ENCODE measurements at regions not wholly inside any gene's neighbourhood (a gene's known extent, or its start where the extent isn't known, plus 50 kb on each side); places are given as distances from the start of the nearest gene placed in this dataset.

DNA sequence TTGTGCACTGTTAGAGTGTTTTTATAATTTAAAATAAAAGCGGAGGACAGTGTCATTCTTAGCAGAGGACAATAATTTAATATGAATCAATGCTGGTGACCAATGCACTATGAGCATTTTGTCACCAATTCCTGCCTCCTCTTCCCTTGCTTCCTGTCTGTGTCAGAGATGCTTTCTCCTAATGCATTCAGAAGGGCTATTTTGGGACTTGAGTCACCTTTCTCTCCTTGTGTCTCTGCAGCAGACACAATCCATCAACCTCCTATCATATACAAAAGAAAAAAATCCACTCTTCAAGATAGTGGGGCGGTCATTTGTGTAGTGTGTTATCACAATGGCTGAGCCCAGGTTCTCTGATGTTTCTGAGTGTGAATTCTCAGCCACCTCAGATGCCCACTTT is 191.9 kb upstream of the VEPH1 start:
- H3K9me3 ChIP-seq: peaks cover 0 to 4% (median 0%) of the 10 kb centered on the region in 3 donors
- no peaks in the 10 kb centered on the region for H3K27me3 ChIP-seq
- no peaks in the 10 kb centered on the region for H3K4me1 ChIP-seq
- WGBS, 2 donors (ENCODE audit: low coverage in 1 of 2): 70% methylated on average over 2 of the region's 2 CpGs
- no peak for TF ChIP-seq POLR2AphosphoS5 (IDR thresholded peaks at IDR 0.05)
- no peaks in the 10 kb centered on the region for H3K36me3 ChIP-seq
- ATAC-seq: no peak
- no peak overlapping the region for H3K27ac ChIP-seq
- no peak overlapping the region for H3K4me3 ChIP-seq

DNA sequence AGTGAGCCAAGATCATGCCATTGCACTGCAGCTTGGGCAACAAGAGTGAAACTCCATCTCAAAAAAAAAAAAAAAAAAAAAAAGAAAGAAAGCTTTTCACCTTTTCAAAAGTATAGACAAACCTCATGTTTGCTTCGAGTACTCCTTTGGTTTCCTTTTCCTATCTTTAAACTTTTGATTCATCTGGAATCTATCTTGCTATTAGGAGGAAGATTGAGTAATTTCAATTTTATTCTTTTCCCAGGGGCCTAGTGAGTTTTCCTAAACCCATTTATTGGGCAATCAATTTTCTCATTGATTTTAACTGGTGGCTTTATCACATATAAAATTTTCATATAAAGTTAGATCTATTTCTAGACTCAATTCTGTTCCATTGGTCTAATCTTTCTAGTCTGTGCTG is 190.5 kb upstream of the VEPH1 start:
- Histone ChIP-seq H3K9me3 (peaks cover 0 to 8% (median 0%) of the 10 kb centered on the region in 3 donors), H3K4me1 (no peaks in the 10 kb centered on the region), H3K4me3 (no peak overlapping the region), H3K27ac (no peak overlapping the region), H3K36me3 (no peaks in the 10 kb centered on the region), H3K27me3 (no peaks in the 10 kb centered on the region)
- TF ChIP-seq POLR2AphosphoS5 (IDR thresholded peaks at IDR 0.05): no peak
- TF ChIP-seq EP300 (IDR thresholded peaks at IDR 0.05): no peak
- TF ChIP-seq, protein P1, sequence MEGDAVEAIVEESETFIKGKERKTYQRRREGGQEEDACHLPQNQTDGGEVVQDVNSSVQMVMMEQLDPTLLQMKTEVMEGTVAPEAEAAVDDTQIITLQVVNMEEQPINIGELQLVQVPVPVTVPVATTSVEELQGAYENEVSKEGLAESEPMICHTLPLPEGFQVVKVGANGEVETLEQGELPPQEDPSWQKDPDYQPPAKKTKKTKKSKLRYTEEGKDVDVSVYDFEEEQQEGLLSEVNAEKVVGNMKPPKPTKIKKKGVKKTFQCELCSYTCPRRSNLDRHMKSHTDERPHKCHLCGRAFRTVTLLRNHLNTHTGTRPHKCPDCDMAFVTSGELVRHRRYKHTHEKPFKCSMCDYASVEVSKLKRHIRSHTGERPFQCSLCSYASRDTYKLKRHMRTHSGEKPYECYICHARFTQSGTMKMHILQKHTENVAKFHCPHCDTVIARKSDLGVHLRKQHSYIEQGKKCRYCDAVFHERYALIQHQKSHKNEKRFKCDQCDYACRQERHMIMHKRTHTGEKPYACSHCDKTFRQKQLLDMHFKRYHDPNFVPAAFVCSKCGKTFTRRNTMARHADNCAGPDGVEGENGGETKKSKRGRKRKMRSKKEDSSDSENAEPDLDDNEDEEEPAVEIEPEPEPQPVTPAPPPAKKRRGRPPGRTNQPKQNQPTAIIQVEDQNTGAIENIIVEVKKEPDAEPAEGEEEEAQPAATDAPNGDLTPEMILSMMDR (IDR thresholded peaks at IDR 0.05): no peak
- TF ChIP-seq POLR2A (IDR thresholded peaks at IDR 0.05): no peak
- ATAC-seq: no peak
- WGBS, 2 donors (ENCODE audit: low coverage in 1 of 2): 80 to 100% methylated on average over 1 of the region's 1 CpG

DNA sequence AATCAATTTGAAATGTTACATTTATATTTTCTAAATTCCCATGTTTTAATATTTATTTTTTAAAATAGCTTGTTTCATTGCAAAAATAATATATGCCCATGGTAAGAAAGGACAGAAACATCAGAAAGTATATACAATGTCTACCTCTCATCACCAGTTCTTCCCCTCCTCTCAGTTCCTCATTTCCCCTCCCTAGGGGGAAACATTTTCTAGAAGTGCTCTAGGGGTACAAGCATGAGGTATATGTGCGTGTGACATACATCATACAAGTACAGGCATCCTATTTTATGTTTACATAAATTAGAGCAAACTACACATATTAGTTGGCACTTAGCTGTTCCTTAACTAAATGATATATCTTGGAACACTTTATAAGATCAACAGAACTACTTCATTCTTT is 189.3 kb upstream of the VEPH1 start:
- no peak for ATAC-seq

GRCh38 chr3:157683668-157684067 is 180.5 kb upstream of the VEPH1 start:
- no peaks in the 10 kb centered on the region for H3K36me3 ChIP-seq
- H3K4me3 ChIP-seq: no peak overlapping the region
- no peaks in the 10 kb centered on the region for H3K4me1 ChIP-seq
- TF ChIP-seq EP300 (IDR thresholded peaks at IDR 0.05) (no peak), POLR2A (IDR thresholded peaks at IDR 0.05) (no peak), POLR2AphosphoS5 (IDR thresholded peaks at IDR 0.05) (no peak)
- TF ChIP-seq, protein P1 (IDR thresholded peaks at IDR 0.05): no peak
- no peaks in the 10 kb centered on the region for H3K9me3 ChIP-seq
- no peak for ATAC-seq
- H3K27me3 ChIP-seq: no peaks in the 10 kb centered on the region
- H3K27ac ChIP-seq: no peak overlapping the region
- 17% methylated on average over 1 of the region's 3 CpGs; no CpG with 5 or more reads in 1 of the 2 donors for WGBS, 2 donors (ENCODE audit: low coverage in 1 of 2)

More for the DNA sequence above, 189.3 kb upstream of the VEPH1 start:
- Histone ChIP-seq H3K27me3 (no peaks in the 10 kb centered on the region), H3K27ac (no peak overlapping the region), H3K9me3 (peaks cover 0 to 8% (median 0%) of the 10 kb centered on the region in 3 donors), H3K4me1 (no peaks in the 10 kb centered on the region), H3K4me3 (no peak overlapping the region), H3K36me3 (no peaks in the 10 kb centered on the region)
- WGBS, 2 donors (ENCODE audit: low coverage in 1 of 2): 80 to 89% methylated on average over 1 of the region's 1 CpG
- no peak for TF ChIP-seq POLR2A (IDR thresholded peaks at IDR 0.05)
- no peak for TF ChIP-seq POLR2AphosphoS5 (IDR thresholded peaks at IDR 0.05)
- TF ChIP-seq, protein P1 (IDR thresholded peaks at IDR 0.05): no peak
- no peak for TF ChIP-seq EP300 (IDR thresholded peaks at IDR 0.05)

DNA sequence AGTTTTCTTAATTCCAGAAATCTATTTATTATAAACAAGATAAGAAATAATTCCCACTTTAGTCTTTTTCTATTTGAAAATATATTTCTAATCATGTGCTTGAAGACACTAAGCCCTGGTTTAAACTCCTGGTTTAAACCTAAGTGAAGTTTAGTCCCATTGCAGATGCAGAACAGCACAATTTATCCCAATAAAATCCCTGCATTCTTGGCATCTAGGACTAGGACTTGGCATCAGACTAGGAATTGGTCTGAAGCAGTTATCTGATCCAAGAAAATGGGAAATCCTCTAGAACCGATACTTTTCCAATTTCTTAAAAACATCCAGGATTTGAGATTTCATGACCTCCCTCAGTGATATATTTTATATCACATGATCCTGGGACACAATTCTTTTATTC is 168.8 kb upstream of the VEPH1 start:
- no peaks in the 10 kb centered on the region for H3K36me3 ChIP-seq
- no peak for TF ChIP-seq POLR2A (IDR thresholded peaks at IDR 0.05)
- TF ChIP-seq POLR2AphosphoS5 (IDR thresholded peaks at IDR 0.05): no peak
- TF ChIP-seq, protein P1 (IDR thresholded peaks at IDR 0.05): no peak
- TF ChIP-seq EP300 (IDR thresholded peaks at IDR 0.05): no peak
- 63 to 71% methylated on average over 1 of the region's 1 CpG for WGBS, 2 donors (ENCODE audit: low coverage in 1 of 2)
- H3K27me3 ChIP-seq: no peaks in the 10 kb centered on the region
- no peak for ATAC-seq
- H3K9me3 ChIP-seq: no peaks in the 10 kb centered on the region
- H3K4me1 ChIP-seq: no peaks in the 10 kb centered on the region
- no peak overlapping the region for H3K4me3 ChIP-seq
- no peak overlapping the region for H3K27ac ChIP-seq

Data from gastroesophageal sphincter (tissue), 4 donors.